ENCODE measurements at regions not wholly inside any gene's neighbourhood (a gene's known extent, or its start where the extent isn't known, plus 50 kb on each side); places are given as distances from the start of the nearest gene placed in this dataset.
A peak's percentile ranks its signal among the peaks of the same experiment; 100 is the strongest.

GRCh38 chr4:180923486-180923885, 1319.7 kb upstream of the TENM3 start:
- DNase-seq: no peak

DNA sequence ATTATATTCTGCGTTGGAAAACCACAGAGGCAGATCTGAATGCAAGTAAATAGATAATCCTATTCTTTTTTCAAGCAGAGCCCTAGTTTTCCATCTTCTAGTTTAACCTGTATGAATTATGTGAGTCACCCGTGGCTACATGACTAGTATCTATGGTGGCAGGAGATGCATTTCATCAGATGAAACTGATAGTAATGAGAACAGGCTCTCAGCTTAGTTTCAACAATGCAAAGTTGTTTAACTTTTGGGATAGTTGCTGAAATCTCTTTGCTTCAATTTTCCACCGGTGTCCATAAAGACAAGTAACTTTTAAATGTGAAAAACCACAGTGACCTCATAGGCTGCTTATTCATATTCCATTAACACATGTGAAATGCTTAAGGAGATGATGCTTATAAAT, 1317.4 kb upstream of the TENM3 start:
- DNase-seq: no peak

DNA sequence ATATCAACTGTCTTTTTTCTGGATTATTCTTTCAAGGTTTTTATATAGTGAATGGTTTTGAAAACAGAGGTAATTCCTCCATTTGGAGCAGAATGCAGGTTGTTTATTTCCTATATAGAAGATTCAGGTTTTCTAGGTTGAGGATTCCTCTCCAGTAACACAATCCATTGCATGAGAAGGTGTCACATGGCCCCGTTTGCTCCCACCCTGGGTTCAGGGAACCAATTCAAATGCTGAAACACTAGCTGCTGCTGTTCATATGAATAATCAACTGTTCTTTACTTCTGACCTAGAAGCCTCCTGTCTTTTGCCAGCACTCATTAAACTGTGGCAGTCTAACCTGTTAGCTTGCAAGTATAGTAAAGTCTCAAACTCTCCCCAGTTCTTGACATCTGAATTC, 1316.9 kb upstream of the TENM3 start:
- no peak for DNase-seq

GRCh38 chr4:180932370-180933001, 1310.7 kb upstream of the TENM3 start:
- no peak for DNase-seq

GRCh38 chr4:180937083-180937482, 1306.1 kb upstream of the TENM3 start:
- no peak for DNase-seq

DNA sequence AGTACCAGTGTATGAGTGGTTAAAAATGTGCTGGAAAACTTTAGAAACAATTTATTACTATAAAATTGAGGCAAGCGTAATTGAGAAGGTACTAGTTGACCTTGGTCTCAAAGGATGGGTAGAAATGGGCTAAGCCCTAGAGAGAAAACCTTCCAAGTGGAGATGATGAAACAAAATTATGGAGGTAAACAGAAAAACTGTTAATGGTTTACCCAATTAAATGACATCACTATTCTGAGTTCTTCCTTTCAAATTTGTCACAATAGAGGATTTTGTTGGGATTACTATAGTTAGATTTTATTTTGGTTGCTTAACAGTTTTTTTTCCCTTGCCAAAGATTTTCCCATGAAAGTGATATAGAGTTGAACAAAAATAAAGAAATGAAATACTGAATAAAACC, 1302.5 kb upstream of the TENM3 start:
- no peak for DNase-seq

GRCh38 chr4:180942367-180942916, 1300.8 kb upstream of the TENM3 start:
- no peak for DNase-seq

DNA sequence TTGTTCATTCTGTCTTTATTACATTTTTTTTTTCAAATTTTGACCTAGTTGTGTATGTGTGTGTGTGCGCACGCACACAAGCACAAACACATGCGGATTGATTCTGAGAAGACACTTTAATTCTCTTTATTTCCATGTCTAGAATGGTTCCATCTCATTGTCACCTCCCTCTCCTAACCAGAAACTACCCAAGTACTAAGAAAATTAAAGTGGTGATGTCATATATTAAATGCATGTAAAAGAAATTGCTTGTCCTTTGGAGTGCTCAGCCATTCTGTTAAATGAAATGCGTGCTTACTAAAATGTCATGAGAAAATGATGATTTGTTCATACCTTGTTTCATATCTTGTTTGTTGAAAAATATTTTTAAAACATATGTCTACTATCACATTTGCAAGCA, 1297.0 kb upstream of the TENM3 start:
- no peak for DNase-seq

GRCh38 chr4:180947425-180947824, 1295.8 kb upstream of the TENM3 start:
- DNase-seq: peak; percentile 20

GRCh38 chr4:180949424-180950213, 1293.6 kb upstream of the TENM3 start:
- DNase-seq: no peak

- no peak for DNase-seq
Measured at GRCh38 chr4:180950377-180950776, 1292.8 kb upstream of the TENM3 start.

GRCh38 chr4:180951312-180951711, 1291.9 kb upstream of the TENM3 start:
- DNase-seq: no peak

GRCh38 chr4:180953572-180953971, 1289.6 kb upstream of the TENM3 start:
- DNase-seq: no peak

- peak; percentile 69 for DNase-seq
Measured at GRCh38 chr4:180960743-180961401, 1282.3 kb upstream of the TENM3 start.

DNA sequence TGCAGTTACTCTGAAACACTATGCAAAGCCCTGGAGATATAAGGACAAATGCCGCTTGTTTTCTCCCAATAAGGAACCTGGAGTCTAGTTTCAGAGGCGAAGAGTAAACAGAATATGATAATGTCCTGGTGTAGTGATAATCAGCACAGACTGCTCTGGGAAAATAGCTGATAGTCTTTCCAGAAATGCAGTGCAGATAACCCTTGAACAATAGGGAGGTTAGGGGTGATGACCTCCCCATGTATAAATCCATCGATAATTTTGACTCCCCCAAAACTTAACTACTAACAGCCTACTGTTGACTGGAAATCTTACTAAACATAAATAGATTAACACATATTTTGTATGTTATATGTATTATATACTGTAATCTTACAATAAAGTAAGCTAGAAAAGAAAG, 1280.9 kb upstream of the TENM3 start:
- DNase-seq: no peak

- DNase-seq: no peak
Measured at GRCh38 chr4:180966312-180966711, 1276.9 kb upstream of the TENM3 start.

- no peak for DNase-seq
Measured at GRCh38 chr4:180967936-180968335, 1275.3 kb upstream of the TENM3 start.

GRCh38 chr4:180973894-180974293, 1269.3 kb upstream of the TENM3 start:
- no peak for DNase-seq

DNA sequence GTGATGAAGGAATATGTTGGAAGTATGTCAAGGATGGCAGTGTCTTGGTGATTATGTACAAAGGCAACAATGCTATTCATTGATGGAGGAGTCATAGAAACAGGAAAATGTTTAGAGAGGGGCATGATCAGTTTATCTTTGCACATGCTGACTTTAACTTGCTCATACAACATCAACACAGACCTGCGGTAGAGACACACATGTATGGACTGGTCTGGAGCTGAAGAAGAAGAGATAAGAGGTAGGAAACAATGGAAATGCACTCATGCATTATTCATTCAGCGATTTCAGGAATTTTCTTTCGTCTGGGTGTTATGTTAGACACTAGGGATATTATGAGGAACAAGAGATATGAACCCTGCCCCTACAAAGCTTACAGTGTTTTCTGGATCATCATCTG, 1252.3 kb upstream of the TENM3 start:
- DNase-seq: no peak

GRCh38 chr4:180993244-180993836, 1249.9 kb upstream of the TENM3 start:
- DNase-seq: no peak

DNA sequence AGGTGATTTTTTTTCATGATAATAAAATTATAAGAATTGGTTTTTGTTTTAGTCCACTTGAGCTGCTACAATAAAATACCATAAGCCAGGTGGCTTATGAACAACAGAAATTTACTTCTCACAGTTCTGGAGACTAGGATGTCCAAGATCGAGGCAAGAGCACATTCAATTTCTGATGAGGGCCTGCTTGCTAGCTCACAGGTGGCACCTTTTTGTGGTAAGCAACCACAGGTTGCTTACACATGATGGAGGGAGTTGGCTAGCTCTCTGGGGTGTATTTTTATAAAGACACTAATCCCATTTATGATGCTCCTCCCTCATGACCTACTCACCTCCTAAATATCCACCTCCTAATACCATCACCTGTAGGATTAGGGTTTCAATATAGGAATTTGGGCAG, 1248.5 kb upstream of the TENM3 start:
- no peak for DNase-seq

DNA sequence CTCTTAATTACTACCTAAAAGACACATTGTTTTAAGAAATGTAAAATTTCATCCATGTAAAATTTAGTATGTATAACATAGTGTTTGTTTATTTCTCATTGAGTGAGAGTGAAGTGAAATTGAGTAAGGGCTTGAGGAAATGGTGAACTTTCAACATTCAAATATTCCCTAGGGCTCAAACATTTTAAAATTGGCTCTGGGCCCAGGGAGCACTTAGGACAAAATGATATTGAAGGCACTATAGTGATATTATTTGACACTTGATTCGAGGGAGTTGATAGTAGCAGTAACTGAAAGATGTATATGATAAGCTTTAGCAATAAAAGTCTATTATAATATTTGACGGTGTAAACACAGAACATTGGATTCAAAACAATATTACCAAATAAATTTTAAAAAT, 1244.0 kb upstream of the TENM3 start:
- DNase-seq: peak; percentile 14

GRCh38 chr4:181004056-181004455, 1239.1 kb upstream of the TENM3 start:
- no peak for DNase-seq
